Activated CD8-positive, alpha-beta memory T cell treated with anti-CD3 and anti-CD28 coated beads for 36 hours (primary cell): ENCODE measurements at regions not wholly inside any gene's neighbourhood (a gene's known extent, or its start where the extent isn't known, plus 50 kb on each side); places are given as distances from the start of the nearest gene placed in this dataset.

Experiments used
- CTCF ChIA-PET: fragments of 350-600 bp; sonication (Branson Sonifier 250); formaldehyde crosslinking; loops from one replicate; lab custom pipeline; 2021; ENCODE audit warnings: antibody characterized with exemption; lab: Charles Lee
- POLR2A ChIA-PET: fragments of 350-600 bp; sonication (Branson Sonifier 250); formaldehyde crosslinking; loops from one replicate; lab custom pipeline; 2021; ENCODE audit warnings: antibody characterized with exemption; lab: Charles Lee

GRCh38 chr3:16824081-16824696, 60.6 kb upstream of the PLCL2 start:
- POLR2A ChIA-PET: no interaction called here
- CTCF ChIA-PET: no interaction called here

GRCh38 chr3:16825617-16826204, 59.0 kb upstream of the PLCL2 start:
- ChIA-PET POLR2A (no interaction called here), CTCF (no interaction called here)

GRCh38 chr3:16828815-16829214, 55.9 kb upstream of the PLCL2 start:
- ChIA-PET POLR2A (interaction anchor here (0.7 kb wide), 1 partner anchor 220 kb away, joined by 13 read pairs; no protein-coding TSS in a partner anchor), CTCF (interaction anchor here (0.7 to 1.1 kb wide), 6 partner anchors 9 to 1623 kb away, joined by 3 to 5 read pairs (median 4); partner anchors contain the start of gene CAPN7)

- POLR2A ChIA-PET: no interaction called here
- CTCF ChIA-PET: no interaction called here
Measured at GRCh38 chr3:16831846-16832245, 52.9 kb upstream of the PLCL2 start.

- ChIA-PET POLR2A (no interaction called here), CTCF (no interaction called here)
Measured at GRCh38 chr3:16834214-16834613, 50.5 kb upstream of the PLCL2 start.

GRCh38 chr3:16834753-16835152, 50.0 kb upstream of the PLCL2 start:
- ChIA-PET CTCF (no interaction called here), POLR2A (no interaction called here)
